Tibial nerve (tissue), 4 donors: ENCODE measurements at regions not wholly inside any gene's neighbourhood (a gene's known extent, or its start where the extent isn't known, plus 50 kb on each side); places are given as distances from the start of the nearest gene placed in this dataset.

Experiments
- DNase-seq, 2 donors: peaks; one replicate each; pipeline ENCODE4 v3.0.0-alpha.2; 2019; ENCODE audit warnings: low spot score in 2 of 2
- H3K27ac ChIP-seq, 4 donors: fragments of 200-600 bp; sonication (generic) in 3 of 4; one replicate each; pipeline ENCODE4 v1.5.1; 2017 to 2019; ENCODE audit warnings: mild to moderate bottlenecking in 1 of 4
- H3K27me3 ChIP-seq, 2 donors: fragments of 200-600 bp; sonication (generic) in 1 of 2; one replicate each; pipeline versions ENCODE4 v1.5.1 to v1.6.0; 2017 to 2019
- H3K36me3 ChIP-seq, 3 donors: fragments of 200-600 bp; sonication (generic); one replicate each; pipeline ENCODE4 v1.5.1; 2018 to 2019
- H3K4me1 ChIP-seq, 4 donors: fragments of 200-600 bp; sonication (generic) in 3 of 4; one replicate each; pipeline ENCODE4 v1.5.1; 2017 to 2019
- H3K4me3 ChIP-seq, 4 donors: fragments of 200-600 bp; sonication (generic) in 3 of 4; one replicate each; pipeline ENCODE4 v1.5.1; 2017 to 2019; ENCODE audit warnings: mild to moderate bottlenecking in 1 of 4, moderate library complexity in 1 of 4
- H3K9me3 ChIP-seq, 4 donors: fragments of 200-600 bp; sonication (generic) in 3 of 4; one replicate each; pipeline ENCODE4 v1.5.1; 2017 to 2019
- CTCF ChIP-seq, 5 experiments: fragments of 200-600 bp in 3 of 5; fragments of 450-650 bp in 2 of 5; sonication (generic) in 3 of 5; IDR thresholded peaks; one replicate each; pipeline ENCODE4 v1.5.1; 2016 to 2019; ENCODE audit warnings: antibody characterized with exemption in 5 of 5, mild to moderate bottlenecking in 3 of 5, moderate library complexity in 2 of 5
- EP300 ChIP-seq, 2 donors: sonication (generic); formaldehyde crosslinking; IDR thresholded peaks; one replicate each; pipeline ENCODE4 v1.6.1; 2017; ENCODE audit warnings: antibody characterized with exemption in 2 of 2, mild to moderate bottlenecking in 1 of 2
- POLR2A ChIP-seq, 2 donors: fragments of 450-650 bp; IDR thresholded peaks; one replicate each; pipeline ENCODE4 v1.6.1; 2017; ENCODE audit warnings: antibody characterized with exemption in 2 of 2, mild to moderate bottlenecking in 2 of 2, moderate library complexity in 2 of 2
- WGBS, 2 donors: methylation state at CpG; one replicate each; pipeline ENCODE4 v1.1.5; 2018; 5-methylcytosine and 5-hydroxymethylcytosine counted together

GRCh38 chr21:32137266-32137665 is 141.6 kb downstream of the MIS18A start:
- H3K4me3 ChIP-seq: no peak overlapping the region
- no peak for TF ChIP-seq POLR2A (IDR thresholded peaks at IDR 0.05)
- TF ChIP-seq CTCF (IDR thresholded peaks at IDR 0.05): no peak
- TF ChIP-seq EP300 (IDR thresholded peaks at IDR 0.05): no peak
- no peaks in the 10 kb centered on the region for H3K36me3 ChIP-seq
- peaks cover 0 to 11% (median 0%) of the 10 kb centered on the region in 4 donors for H3K9me3 ChIP-seq
- 64 to 100% methylated on average over 2 of the region's 2 CpGs for WGBS, 2 donors
- H3K27me3 ChIP-seq: no peaks in the 10 kb centered on the region
- DNase-seq: no peak
- H3K4me1 ChIP-seq: peaks cover 0 to 22% (median 3%) of the 10 kb centered on the region in 4 donors
- H3K27ac ChIP-seq: peak overlapping the region in 1 of 4 donors; percentile 64

- Histone ChIP-seq H3K27ac (peak overlapping the region in 2 of 4 donors; percentile 58 to 70), H3K27me3 (no peaks in the 10 kb centered on the region), H3K4me3 (no peak overlapping the region), H3K36me3 (no peaks in the 10 kb centered on the region), H3K9me3 (peaks cover 0 to 11% (median 0%) of the 10 kb centered on the region in 4 donors), H3K4me1 (peaks cover 0 to 27% (median 3%) of the 10 kb centered on the region in 4 donors)
- DNase-seq: no peak
- WGBS, 2 donors: 46 to 56% methylated on average over 7 of the region's 7 CpGs
- TF ChIP-seq EP300 (IDR thresholded peaks at IDR 0.05) (no peak), POLR2A (IDR thresholded peaks at IDR 0.05) (no peak), CTCF (IDR thresholded peaks at IDR 0.05) (no peak)
Observed at GRCh38 chr21:32136546-32136945, 142.3 kb downstream of the MIS18A start.

- DNase-seq: no peak
- no peak overlapping the region for H3K4me3 ChIP-seq
- peak overlapping the region in 2 of 4 donors; percentile 58 to 70 for H3K27ac ChIP-seq
Observed at GRCh38 chr21:32135401-32136363, 143.2 kb downstream of the MIS18A start.

GRCh38 chr21:32134441-32135130 is 144.3 kb downstream of the MIS18A start:
- Histone ChIP-seq H3K36me3 (no peaks in the 10 kb centered on the region), H3K27me3 (no peaks in the 10 kb centered on the region), H3K27ac (peak overlapping the region in 2 of 4 donors; percentile 58 to 70), H3K4me1 (peaks cover 0 to 27% (median 3%) of the 10 kb centered on the region in 4 donors), H3K9me3 (peaks cover 0 to 11% (median 0%) of the 10 kb centered on the region in 4 donors), H3K4me3 (no peak overlapping the region)
- WGBS, 2 donors: 65 to 74% methylated on average over 11 of the region's 11 CpGs
- no peak for DNase-seq
- TF ChIP-seq EP300 (IDR thresholded peaks at IDR 0.05): no peak
- TF ChIP-seq CTCF (IDR thresholded peaks at IDR 0.05): no peak
- TF ChIP-seq POLR2A (IDR thresholded peaks at IDR 0.05): no peak

More at GRCh38 chr21:32135401-32136363, 143.2 kb downstream of the MIS18A start:
- WGBS, 2 donors: 22 to 27% methylated on average over 16 of the region's 16 CpGs
- Histone ChIP-seq H3K36me3 (no peaks in the 10 kb centered on the region), H3K27me3 (no peaks in the 10 kb centered on the region), H3K4me1 (peaks cover 0 to 27% (median 3%) of the 10 kb centered on the region in 4 donors), H3K9me3 (peaks cover 0 to 11% (median 0%) of the 10 kb centered on the region in 4 donors)
- TF ChIP-seq POLR2A (IDR thresholded peaks at IDR 0.05) (no peak), CTCF (IDR thresholded peaks at IDR 0.05) (no peak), EP300 (IDR thresholded peaks at IDR 0.05) (peak in 1 of 2 donors; percentile 21)
